ENCODE measurements at regions not wholly inside any gene's neighbourhood (a gene's known extent, or its start where the extent isn't known, plus 50 kb on each side); places are given as distances from the start of the nearest gene placed in this dataset.

GRCh38 chr5:145687943-145688342 is 147.2 kb downstream of the PRELID2 start:
- no peaks in the 10 kb centered on the region for H3K36me3 ChIP-seq (ENCODE audit: insufficient read depth)
- no peaks in the 10 kb centered on the region for H3F3A ChIP-seq (replicated peaks; ENCODE audit: low read depth)
- no peaks in the 10 kb centered on the region for H4K20me1 ChIP-seq (replicated peaks; ENCODE audit: insufficient read depth)
- no peaks in the 10 kb centered on the region for H3K79me2 ChIP-seq (replicated peaks; ENCODE audit: insufficient read depth)
- DNase-seq (ENCODE audit: low spot score) (no peak), ATAC-seq (no peak)
- Mint-ChIP-seq H3K4me3 (no peak overlapping the region), H3K27me3 (ENCODE audit: insufficient read depth, low read depth, poor library complexity) (no peaks in the 10 kb centered on the region), H3K4me1 (no peaks in the 10 kb centered on the region), H3K9me3 (no peaks in the 10 kb centered on the region; the same call in 2 of the 3 replicates), H3K36me3 (ENCODE audit: low read depth) (no peaks in the 10 kb centered on the region), H3K27ac (no peak overlapping the region)
- H3K9me2 ChIP-seq (ENCODE audit: insufficient read depth) = 0 out of 2 replicates have a peak, but pooled peaks cover 3% of the 10 kb centered on the region
- no peaks in the 10 kb centered on the region for H3K4me1 ChIP-seq (ENCODE audit: insufficient read depth)
- no peak overlapping the region for H3K27ac ChIP-seq (ENCODE audit: low read depth)
- H3K4me2 ChIP-seq = no peak overlapping the region
- H3K4me3 ChIP-seq = no peak overlapping the region
- H3K27me3 ChIP-seq (ENCODE audit: insufficient read depth) = no peaks in the 10 kb centered on the region
- no peak overlapping the region for H2AFZ ChIP-seq
- TF ChIP-seq POLR2AphosphoS5 (IDR thresholded peaks at IDR 0.05; ENCODE audit: low read depth) (no peak), EZH2phosphoT487 (IDR thresholded peaks at IDR 0.05; ENCODE audit: unreplicated experiment) (no peak), CREB1 (CRISPR knock-in tag; IDR thresholded peaks at IDR 0.05; ENCODE audit: low read depth) (no peak), CTCF (conservative IDR thresholded peaks at IDR 0.05; ENCODE audit: low read depth in 2 of 2) (no peak), EZH2 (IDR thresholded peaks at IDR 0.05; ENCODE audit: low read depth, unreplicated experiment) (no peak), ZNF114 (CRISPR knock-in tag; IDR thresholded peaks at IDR 0.05) (no peak), ETS1 (IDR thresholded peaks at IDR 0.05) (no peak), NANOG (IDR thresholded peaks at IDR 0.05; ENCODE audit: borderline replicate concordance) (no peak), ZNF331 (CRISPR knock-in tag; IDR thresholded peaks at IDR 0.05; ENCODE audit: low read depth) (no peak)
- TF ChIP-seq, protein P1, sequence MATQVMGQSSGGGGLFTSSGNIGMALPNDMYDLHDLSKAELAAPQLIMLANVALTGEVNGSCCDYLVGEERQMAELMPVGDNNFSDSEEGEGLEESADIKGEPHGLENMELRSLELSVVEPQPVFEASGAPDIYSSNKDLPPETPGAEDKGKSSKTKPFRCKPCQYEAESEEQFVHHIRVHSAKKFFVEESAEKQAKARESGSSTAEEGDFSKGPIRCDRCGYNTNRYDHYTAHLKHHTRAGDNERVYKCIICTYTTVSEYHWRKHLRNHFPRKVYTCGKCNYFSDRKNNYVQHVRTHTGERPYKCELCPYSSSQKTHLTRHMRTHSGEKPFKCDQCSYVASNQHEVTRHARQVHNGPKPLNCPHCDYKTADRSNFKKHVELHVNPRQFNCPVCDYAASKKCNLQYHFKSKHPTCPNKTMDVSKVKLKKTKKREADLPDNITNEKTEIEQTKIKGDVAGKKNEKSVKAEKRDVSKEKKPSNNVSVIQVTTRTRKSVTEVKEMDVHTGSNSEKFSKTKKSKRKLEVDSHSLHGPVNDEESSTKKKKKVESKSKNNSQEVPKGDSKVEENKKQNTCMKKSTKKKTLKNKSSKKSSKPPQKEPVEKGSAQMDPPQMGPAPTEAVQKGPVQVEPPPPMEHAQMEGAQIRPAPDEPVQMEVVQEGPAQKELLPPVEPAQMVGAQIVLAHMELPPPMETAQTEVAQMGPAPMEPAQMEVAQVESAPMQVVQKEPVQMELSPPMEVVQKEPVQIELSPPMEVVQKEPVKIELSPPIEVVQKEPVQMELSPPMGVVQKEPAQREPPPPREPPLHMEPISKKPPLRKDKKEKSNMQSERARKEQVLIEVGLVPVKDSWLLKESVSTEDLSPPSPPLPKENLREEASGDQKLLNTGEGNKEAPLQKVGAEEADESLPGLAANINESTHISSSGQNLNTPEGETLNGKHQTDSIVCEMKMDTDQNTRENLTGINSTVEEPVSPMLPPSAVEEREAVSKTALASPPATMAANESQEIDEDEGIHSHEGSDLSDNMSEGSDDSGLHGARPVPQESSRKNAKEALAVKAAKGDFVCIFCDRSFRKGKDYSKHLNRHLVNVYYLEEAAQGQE (IDR thresholded peaks at IDR 0.05; ENCODE audit: unreplicated experiment) = no peak
- TF ChIP-seq, protein P2, sequence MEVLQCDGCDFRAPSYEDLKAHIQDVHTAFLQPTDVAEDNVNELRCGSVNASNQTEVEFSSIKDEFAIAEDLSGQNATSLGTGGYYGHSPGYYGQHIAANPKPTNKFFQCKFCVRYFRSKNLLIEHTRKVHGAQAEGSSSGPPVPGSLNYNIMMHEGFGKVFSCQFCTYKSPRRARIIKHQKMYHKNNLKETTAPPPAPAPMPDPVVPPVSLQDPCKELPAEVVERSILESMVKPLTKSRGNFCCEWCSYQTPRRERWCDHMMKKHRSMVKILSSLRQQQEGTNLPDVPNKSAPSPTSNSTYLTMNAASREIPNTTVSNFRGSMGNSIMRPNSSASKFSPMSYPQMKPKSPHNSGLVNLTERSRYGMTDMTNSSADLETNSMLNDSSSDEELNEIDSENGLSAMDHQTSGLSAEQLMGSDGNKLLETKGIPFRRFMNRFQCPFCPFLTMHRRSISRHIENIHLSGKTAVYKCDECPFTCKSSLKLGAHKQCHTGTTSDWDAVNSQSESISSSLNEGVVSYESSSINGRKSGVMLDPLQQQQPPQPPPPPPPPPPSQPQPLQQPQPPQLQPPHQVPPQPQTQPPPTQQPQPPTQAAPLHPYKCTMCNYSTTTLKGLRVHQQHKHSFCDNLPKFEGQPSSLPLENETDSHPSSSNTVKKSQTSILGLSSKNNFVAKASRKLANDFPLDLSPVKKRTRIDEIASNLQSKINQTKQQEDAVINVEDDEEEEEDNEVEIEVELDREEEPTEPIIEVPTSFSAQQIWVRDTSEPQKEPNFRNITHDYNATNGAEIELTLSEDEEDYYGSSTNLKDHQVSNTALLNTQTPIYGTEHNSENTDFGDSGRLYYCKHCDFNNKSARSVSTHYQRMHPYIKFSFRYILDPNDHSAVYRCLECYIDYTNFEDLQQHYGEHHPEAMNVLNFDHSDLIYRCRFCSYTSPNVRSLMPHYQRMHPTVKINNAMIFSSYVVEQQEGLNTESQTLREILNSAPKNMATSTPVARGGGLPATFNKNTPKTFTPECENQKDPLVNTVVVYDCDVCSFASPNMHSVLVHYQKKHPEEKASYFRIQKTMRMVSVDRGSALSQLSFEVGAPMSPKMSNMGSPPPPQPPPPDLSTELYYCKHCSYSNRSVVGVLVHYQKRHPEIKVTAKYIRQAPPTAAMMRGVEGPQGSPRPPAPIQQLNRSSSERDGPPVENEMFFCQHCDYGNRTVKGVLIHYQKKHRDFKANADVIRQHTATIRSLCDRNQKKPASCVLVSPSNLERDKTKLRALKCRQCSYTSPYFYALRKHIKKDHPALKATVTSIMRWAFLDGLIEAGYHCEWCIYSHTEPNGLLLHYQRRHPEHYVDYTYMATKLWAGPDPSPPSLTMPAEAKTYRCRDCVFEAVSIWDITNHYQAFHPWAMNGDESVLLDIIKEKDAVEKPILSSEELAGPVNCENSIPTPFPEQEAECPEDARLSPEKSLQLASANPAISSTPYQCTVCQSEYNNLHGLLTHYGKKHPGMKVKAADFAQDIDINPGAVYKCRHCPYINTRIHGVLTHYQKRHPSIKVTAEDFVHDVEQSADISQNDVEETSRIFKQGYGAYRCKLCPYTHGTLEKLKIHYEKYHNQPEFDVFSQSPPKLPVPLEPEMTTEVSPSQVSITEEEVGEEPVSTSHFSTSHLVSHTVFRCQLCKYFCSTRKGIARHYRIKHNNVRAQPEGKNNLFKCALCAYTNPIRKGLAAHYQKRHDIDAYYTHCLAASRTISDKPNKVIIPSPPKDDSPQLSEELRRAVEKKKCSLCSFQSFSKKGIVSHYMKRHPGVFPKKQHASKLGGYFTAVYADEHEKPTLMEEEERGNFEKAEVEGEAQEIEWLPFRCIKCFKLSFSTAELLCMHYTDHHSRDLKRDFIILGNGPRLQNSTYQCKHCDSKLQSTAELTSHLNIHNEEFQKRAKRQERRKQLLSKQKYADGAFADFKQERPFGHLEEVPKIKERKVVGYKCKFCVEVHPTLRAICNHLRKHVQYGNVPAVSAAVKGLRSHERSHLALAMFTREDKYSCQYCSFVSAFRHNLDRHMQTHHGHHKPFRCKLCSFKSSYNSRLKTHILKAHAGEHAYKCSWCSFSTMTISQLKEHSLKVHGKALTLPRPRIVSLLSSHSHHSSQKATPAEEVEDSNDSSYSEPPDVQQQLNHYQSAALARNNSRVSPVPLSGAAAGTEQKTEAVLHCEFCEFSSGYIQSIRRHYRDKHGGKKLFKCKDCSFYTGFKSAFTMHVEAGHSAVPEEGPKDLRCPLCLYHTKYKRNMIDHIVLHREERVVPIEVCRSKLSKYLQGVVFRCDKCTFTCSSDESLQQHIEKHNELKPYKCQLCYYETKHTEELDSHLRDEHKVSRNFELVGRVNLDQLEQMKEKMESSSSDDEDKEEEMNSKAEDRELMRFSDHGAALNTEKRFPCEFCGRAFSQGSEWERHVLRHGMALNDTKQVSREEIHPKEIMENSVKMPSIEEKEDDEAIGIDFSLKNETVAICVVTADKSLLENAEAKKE (CRISPR knock-in tag; IDR thresholded peaks at IDR 0.05) = no peak

All from GM23338 (cell line).